ENCODE measurements at regions not wholly inside any gene's neighbourhood (a gene's known extent, or its start where the extent isn't known, plus 50 kb on each side); places are given as distances from the start of the nearest gene placed in this dataset.
A peak's percentile ranks its signal among the peaks of the same experiment; 100 is the strongest.

DNA sequence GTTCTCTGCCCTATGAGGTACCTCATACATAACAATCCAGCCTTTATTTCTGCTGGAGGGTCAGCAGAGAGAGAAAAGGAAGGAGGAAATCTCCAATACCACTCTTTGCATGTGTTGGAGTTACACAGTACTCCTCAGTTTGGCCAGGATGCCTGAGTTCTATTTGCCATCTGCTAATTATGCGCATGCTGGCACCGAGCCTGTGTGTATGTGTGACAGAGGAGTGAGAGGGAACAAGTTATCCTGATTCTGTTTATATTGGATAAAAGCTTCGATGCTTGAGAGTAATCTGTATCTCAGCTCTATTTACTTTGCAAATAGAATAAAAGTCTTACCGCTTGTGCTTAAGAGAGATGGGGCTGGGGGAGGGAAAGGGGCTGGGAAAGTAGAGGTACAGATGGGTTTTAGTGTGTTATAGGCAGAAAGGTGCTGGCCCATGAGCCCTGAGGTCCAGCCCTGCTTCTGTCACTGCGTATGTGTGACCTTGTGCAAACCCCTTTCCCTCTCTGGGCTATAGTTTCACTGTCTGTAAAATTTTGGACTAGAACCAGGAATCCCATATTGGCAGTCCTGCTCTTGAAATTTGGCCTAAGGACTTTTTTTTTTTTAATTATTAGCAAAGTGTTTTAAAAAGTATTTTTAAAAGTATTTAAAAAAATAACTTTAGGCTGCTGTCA lies 54.5 kb upstream of the PLXNA2 start:
- Histone ChIP-seq H3K4me3 (no peak overlapping the region), H3K27me3 (replicated peaks) (no peaks in the 10 kb centered on the region), H3K36me3 (no peaks in the 10 kb centered on the region)

GRCh38 chr1:208300084-208300770 lies 56.0 kb upstream of the PLXNA2 start:
- no peaks in the 10 kb centered on the region for H3K36me3 ChIP-seq
- H3K4me1 ChIP-seq (replicated peaks), result peaks cover 24% of the 10 kb centered on the region
- H3K9me3 ChIP-seq (replicated peaks), result no peaks in the 10 kb centered on the region
- H3K27ac ChIP-seq, result no peak overlapping the region
- no peak overlapping the region for H3K4me3 ChIP-seq
- no peak for DNase-seq (ENCODE audit: low read depth in 1 of 2, low spot score in 2 of 2)
- no peaks in the 10 kb centered on the region for H3K27me3 ChIP-seq (replicated peaks)

More for the DNA sequence above, 54.5 kb upstream of the PLXNA2 start:
- H3K9me3 ChIP-seq (replicated peaks), result no peaks in the 10 kb centered on the region
- DNase-seq (ENCODE audit: low read depth in 1 of 2, low spot score in 2 of 2), result no peak
- no peak overlapping the region for H3K27ac ChIP-seq
- H3K4me1 ChIP-seq (replicated peaks), result peaks cover 13% of the 10 kb centered on the region

- Histone ChIP-seq H3K4me3 (no peak overlapping the region), H3K27me3 (replicated peaks) (no peaks in the 10 kb centered on the region), H3K27ac (peak overlapping the region; percentile 97), H3K36me3 (no peaks in the 10 kb centered on the region), H3K9me3 (replicated peaks) (no peaks in the 10 kb centered on the region), H3K4me1 (replicated peaks) (peaks cover 26% of the 10 kb centered on the region)
- no peak for DNase-seq (ENCODE audit: low read depth in 1 of 2, low spot score in 2 of 2)
Observed at GRCh38 chr1:208302699-208303238, 58.6 kb upstream of the PLXNA2 start.

GRCh38 chr1:208303743-208304712 lies 59.8 kb upstream of the PLXNA2 start:
- peak overlapping the region; percentile 97 for H3K27ac ChIP-seq
- no peaks in the 10 kb centered on the region for H3K9me3 ChIP-seq (replicated peaks)
- H3K27me3 ChIP-seq (replicated peaks), result no peaks in the 10 kb centered on the region
- DNase-seq (ENCODE audit: low read depth in 1 of 2, low spot score in 2 of 2), result peak; percentile 85 to 95
- H3K4me1 ChIP-seq (replicated peaks), result peaks cover 26% of the 10 kb centered on the region
- no peak overlapping the region for H3K4me3 ChIP-seq
- no peaks in the 10 kb centered on the region for H3K36me3 ChIP-seq

GRCh38 chr1:208308221-208308620 lies 64.0 kb upstream of the PLXNA2 start:
- H3K4me1 ChIP-seq (replicated peaks), result peaks cover 34% of the 10 kb centered on the region

DNA sequence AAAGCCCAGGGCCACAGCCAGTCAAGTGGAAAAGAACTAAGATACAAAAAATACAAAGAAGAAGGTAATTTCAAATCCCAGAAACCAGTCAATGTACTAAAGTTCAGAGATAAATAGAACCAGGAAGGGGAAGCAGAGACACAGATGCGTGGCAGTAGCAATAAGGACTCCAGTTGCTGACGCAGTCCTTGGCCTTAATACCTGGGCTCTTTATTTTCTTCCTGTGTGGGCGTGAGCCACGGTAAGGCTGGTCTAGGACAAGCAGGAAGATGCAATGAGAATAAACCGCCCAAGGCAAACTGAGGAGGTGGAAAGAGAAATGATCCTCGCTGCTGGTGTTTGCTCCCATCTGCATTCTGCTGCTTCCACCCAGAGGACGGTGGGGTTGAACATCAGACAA lies 65.6 kb upstream of the PLXNA2 start:
- H3K9me3 ChIP-seq (replicated peaks), result no peaks in the 10 kb centered on the region

More at GRCh38 chr1:208308221-208308620, 64.0 kb upstream of the PLXNA2 start:
- Histone ChIP-seq H3K36me3 (no peaks in the 10 kb centered on the region), H3K27ac (no peak overlapping the region), H3K9me3 (replicated peaks) (no peaks in the 10 kb centered on the region), H3K27me3 (replicated peaks) (no peaks in the 10 kb centered on the region), H3K4me3 (no peak overlapping the region)
- no peak for DNase-seq (ENCODE audit: low read depth in 1 of 2, low spot score in 2 of 2)

DNA sequence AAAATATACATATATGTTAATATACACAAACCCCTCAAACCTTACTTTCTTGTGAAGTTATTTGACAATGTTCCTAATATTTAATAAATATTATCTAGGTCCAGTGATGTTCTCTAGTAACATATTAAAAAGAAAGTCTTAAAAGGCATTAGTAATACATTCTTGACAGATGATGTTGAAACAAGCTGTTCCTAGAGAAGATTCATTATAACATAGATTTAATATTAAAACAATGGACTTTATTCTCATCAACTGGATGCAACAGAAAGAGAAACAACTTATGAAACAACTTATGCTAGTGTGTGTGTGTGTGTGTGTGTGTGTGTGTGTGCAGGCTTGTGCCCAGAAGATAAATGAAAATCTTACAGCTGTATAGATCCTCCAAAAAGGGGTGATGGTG lies 68.5 kb upstream of the PLXNA2 start:
- Histone ChIP-seq H3K27me3 (replicated peaks) (no peaks in the 10 kb centered on the region), H3K36me3 (no peaks in the 10 kb centered on the region), H3K27ac (peak overlapping the region; percentile 71), H3K4me1 (replicated peaks) (peaks cover 16% of the 10 kb centered on the region), H3K4me3 (no peak overlapping the region), H3K9me3 (replicated peaks) (no peaks in the 10 kb centered on the region)
- DNase-seq (ENCODE audit: low read depth in 1 of 2, low spot score in 2 of 2), result no peak

More for the DNA sequence above, 65.6 kb upstream of the PLXNA2 start:
- no peak for DNase-seq (ENCODE audit: low read depth in 1 of 2, low spot score in 2 of 2)
- H3K36me3 ChIP-seq, result no peaks in the 10 kb centered on the region
- peaks cover 23% of the 10 kb centered on the region for H3K4me1 ChIP-seq (replicated peaks)
- no peaks in the 10 kb centered on the region for H3K27me3 ChIP-seq (replicated peaks)
- H3K4me3 ChIP-seq, result no peak overlapping the region
- H3K27ac ChIP-seq, result no peak overlapping the region

GRCh38 chr1:208314431-208314830 lies 70.2 kb upstream of the PLXNA2 start:
- Histone ChIP-seq H3K36me3 (no peaks in the 10 kb centered on the region), H3K27ac (no peak overlapping the region), H3K9me3 (replicated peaks) (no peaks in the 10 kb centered on the region), H3K4me3 (no peak overlapping the region), H3K4me1 (replicated peaks) (peaks cover 16% of the 10 kb centered on the region), H3K27me3 (replicated peaks) (no peaks in the 10 kb centered on the region)
- DNase-seq (ENCODE audit: low read depth in 1 of 2, low spot score in 2 of 2), result no peak

DNA sequence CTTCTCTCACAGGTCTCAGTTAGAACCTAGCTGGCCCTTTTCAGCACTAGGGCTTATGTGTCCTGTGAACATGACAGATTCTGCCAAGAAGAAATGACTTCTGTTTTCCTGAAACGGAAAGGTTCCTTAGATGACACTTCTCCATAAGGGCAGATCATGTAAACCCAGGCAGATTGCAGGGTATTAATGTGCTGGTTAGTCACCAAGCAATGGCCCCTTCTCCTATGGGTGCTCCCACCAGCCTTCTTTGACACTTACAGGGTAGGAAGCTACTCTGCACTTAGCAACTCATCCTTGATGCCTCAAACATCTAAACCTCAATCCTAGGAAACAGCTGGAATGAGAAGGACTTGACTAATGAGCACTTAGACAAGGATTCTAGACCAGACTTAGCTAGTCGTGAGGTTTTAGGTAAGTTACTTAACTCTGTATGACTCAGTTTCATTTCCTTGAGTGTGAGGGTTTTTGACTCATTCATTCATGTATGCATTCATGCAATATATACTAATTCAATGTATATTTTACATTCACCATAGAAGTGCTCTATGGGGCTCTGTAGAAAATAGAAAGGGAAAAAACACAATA lies 74.1 kb upstream of the PLXNA2 start:
- H3K36me3 ChIP-seq, result no peaks in the 10 kb centered on the region
- H3K27me3 ChIP-seq (replicated peaks), result no peaks in the 10 kb centered on the region
- H3K27ac ChIP-seq, result no peak overlapping the region
- H3K4me1 ChIP-seq (replicated peaks), result peaks cover under 1% of the 10 kb centered on the region
- H3K9me3 ChIP-seq (replicated peaks), result no peaks in the 10 kb centered on the region
- H3K4me3 ChIP-seq, result no peak overlapping the region
- no peak for DNase-seq (ENCODE audit: low read depth in 1 of 2, low spot score in 2 of 2)

DNA sequence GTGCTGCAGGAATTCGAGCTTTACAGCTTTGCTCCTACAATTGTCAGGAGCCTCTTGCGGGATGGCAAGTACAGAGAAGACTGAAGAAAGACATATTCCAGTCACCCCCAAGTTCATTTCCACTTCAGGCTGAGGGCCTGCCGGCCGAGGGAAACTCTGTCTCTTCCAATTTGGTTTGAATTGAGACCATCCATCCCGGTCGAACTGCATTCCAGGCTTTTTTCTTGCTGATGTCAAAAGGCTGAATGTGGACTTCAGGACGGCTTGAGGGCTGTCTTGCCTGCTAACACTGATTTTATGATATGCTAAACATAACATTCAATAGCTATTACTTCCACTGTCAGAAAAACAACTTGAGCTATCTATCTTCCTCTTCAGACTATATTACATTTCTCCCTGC lies 79.8 kb upstream of the PLXNA2 start:
- H3K4me3 ChIP-seq, result no peak overlapping the region
- DNase-seq (ENCODE audit: low read depth in 1 of 2, low spot score in 2 of 2), result no peak
- no peak overlapping the region for H3K27ac ChIP-seq
- H3K9me3 ChIP-seq (replicated peaks), result no peaks in the 10 kb centered on the region
- no peaks in the 10 kb centered on the region for H3K27me3 ChIP-seq (replicated peaks)
- H3K36me3 ChIP-seq, result no peaks in the 10 kb centered on the region
- H3K4me1 ChIP-seq (replicated peaks), result no peaks in the 10 kb centered on the region; the same call in 1 of the 2 replicates

DNA sequence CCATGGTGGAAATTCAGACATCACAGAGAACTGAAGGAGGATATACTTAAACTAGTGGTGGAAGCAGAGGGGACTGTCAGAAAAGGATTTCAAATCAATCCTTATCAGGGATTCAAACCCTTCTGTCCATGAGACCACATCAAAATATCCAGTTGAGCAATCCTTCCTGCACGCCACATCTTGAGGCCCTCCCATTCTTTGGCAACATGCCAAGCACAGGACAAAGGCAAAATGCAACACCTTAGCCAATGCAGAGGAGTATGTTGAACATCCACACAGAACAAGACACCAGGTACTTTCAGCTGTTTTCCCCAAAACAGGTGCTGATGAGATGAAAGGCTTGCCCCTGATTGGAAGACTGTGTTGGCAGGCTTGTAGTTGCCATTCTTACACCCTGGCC lies 81.8 kb upstream of the PLXNA2 start:
- H3K9me3 ChIP-seq (replicated peaks), result no peaks in the 10 kb centered on the region
- no peak for DNase-seq (ENCODE audit: low read depth in 1 of 2, low spot score in 2 of 2)
- H3K27ac ChIP-seq, result no peak overlapping the region
- no peaks in the 10 kb centered on the region for H3K27me3 ChIP-seq (replicated peaks)
- no peaks in the 10 kb centered on the region for H3K36me3 ChIP-seq
- no peak overlapping the region for H3K4me3 ChIP-seq
- H3K4me1 ChIP-seq (replicated peaks), result peaks cover 4% of the 10 kb centered on the region; the same call in 1 of the 2 replicates

DNA sequence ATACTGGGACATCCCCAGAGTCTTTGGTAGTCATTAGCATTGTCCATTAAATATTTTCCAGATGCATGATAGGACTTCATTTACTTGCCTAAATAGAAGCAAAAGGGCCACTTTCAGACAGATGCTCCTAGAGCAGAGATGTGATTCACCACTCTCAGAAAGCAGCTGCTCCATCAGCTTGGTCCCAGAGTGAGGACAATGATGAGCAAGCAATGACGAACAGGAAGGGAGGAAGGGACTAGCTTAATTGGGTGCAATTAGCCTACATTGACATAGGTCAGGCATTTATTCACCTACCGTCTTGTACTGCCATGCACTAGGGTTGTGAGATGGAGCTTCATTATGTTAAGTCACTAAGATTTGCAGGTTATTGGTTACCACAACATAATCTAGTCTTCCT lies 85.1 kb upstream of the PLXNA2 start:
- no peak overlapping the region for H3K27ac ChIP-seq
- no peak overlapping the region for H3K4me3 ChIP-seq
- DNase-seq (ENCODE audit: low read depth in 1 of 2, low spot score in 2 of 2), result no peak
- 0 out of 2 replicates have a peak, but pooled peaks cover 4% of the 10 kb centered on the region for H3K4me1 ChIP-seq (replicated peaks)
- H3K9me3 ChIP-seq (replicated peaks), result no peaks in the 10 kb centered on the region
- no peaks in the 10 kb centered on the region for H3K27me3 ChIP-seq (replicated peaks)
- H3K36me3 ChIP-seq, result no peaks in the 10 kb centered on the region

- Histone ChIP-seq H3K27ac (no peak overlapping the region), H3K9me3 (replicated peaks) (no peaks in the 10 kb centered on the region), H3K27me3 (replicated peaks) (no peaks in the 10 kb centered on the region)
Observed at GRCh38 chr1:208332036-208332773, 88.0 kb upstream of the PLXNA2 start.

More at GRCh38 chr1:208332036-208332773, 88.0 kb upstream of the PLXNA2 start:
- Histone ChIP-seq H3K4me1 (replicated peaks) (0 out of 2 replicates have a peak, but pooled peaks cover 4% of the 10 kb centered on the region), H3K4me3 (no peak overlapping the region), H3K36me3 (no peaks in the 10 kb centered on the region)
- no peak for DNase-seq (ENCODE audit: low read depth in 1 of 2, low spot score in 2 of 2)

Data from SJSA1 (cell line).